NCI-H1436 (cell line): ENCODE measurements at regions not wholly inside any gene's neighbourhood (a gene's known extent, or its start where the extent isn't known, plus 50 kb on each side); places are given as distances from the start of the nearest gene placed in this dataset.
"Not testable (repeated sequence)": the region's sequence is repeated elsewhere in the genome, so short reads cannot be mapped to it uniquely, and the experiment has no call there.

Experiments used
- DNase-seq: peaks from one replicate; lab custom pipeline; 2025; lab: John Stamatoyannopoulos, UW

DNA sequence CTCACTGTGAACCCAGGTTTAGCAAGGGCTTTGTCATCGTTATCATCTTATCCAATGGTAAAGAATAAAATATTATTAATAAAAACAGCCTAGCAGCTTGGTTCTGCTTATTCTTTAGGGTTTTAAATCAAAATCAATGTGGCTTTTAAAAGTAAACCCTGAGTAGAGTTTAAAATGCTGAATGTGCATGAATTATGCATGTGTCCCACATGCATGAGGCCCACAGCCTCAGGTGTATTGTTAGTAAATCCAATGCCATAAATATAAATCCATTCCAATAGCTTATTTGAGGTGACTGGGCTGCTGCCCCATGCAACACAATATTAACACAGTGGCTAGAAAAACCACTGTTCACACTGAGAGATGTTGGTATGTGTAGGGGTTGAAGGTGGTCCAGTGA, 254.1 kb downstream of the HNMT start:
- no peak for DNase-seq

DNA sequence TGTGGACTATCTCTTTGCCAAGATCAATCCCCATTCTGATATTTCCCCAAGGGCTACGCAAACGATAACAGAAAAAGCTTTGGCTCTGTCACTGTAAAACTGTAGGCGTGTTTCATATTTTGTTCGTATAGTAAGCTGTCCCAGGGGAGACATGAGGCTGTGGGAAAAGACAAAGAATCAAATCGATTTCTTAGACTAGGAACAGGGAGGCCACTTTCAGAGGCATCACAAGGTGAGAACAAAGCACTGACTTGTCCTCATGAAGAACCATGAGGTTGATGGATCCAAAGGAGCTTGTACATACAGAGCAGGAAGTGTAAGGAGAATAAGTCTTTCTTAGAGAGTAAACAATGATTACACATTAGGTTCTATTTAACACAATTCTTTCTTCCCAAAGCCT, 255.7 kb downstream of the HNMT start:
- DNase-seq: peak; percentile 5

- no peak for DNase-seq
Measured at GRCh38 chr2:138221358-138221757, 257.1 kb downstream of the HNMT start.

- no peak for DNase-seq
Measured at GRCh38 chr2:138223319-138223718, 259.0 kb downstream of the HNMT start.

DNA sequence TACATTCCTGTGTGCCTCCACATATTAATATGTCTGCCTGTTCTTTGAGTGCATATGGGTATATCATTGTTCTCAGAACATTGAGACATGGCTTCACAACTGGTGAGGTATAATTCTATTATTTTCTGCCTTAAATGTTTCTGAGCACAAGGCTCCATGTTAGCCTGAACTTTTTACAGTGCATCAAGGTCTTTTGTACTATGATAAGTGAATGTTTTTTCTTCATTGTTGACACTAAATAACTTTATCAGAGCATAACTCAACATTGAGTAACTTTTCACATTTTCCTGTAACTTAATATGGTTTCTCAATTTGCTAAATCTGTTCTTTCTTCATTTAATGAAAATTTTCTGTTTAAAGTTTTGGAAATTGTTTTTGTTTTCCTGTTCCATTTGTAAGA, 262.9 kb downstream of the HNMT start:
- no peak for DNase-seq

- DNase-seq: no peak
Measured at GRCh38 chr2:138228101-138228500, 263.8 kb downstream of the HNMT start.

DNA sequence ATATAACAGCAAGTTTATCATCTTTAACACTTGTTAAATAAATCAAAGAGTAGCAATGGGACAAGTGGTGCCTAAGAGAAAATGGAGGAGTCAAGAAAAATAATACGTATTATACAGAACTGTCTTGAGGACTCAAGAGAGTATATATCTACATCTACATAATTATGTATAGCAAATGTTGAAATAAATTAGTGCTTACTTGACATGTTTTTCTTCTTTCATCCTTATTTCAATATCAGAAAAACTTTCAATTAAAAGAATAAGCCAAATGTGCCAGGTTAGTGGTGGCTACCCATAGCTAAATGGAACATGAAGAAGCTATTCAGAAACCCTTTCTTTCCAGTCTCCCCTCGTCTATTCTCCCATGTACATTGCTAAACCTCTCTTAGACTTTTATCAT, 267.3 kb upstream of the SPOPL start:
- DNase-seq: no peak

- no peak for DNase-seq
Measured at GRCh38 chr2:138235041-138235440, 266.5 kb upstream of the SPOPL start.

GRCh38 chr2:138236142-138236541, 265.4 kb upstream of the SPOPL start:
- no peak for DNase-seq

- no peak for DNase-seq
Measured at GRCh38 chr2:138237667-138238384, 263.7 kb upstream of the SPOPL start.

DNA sequence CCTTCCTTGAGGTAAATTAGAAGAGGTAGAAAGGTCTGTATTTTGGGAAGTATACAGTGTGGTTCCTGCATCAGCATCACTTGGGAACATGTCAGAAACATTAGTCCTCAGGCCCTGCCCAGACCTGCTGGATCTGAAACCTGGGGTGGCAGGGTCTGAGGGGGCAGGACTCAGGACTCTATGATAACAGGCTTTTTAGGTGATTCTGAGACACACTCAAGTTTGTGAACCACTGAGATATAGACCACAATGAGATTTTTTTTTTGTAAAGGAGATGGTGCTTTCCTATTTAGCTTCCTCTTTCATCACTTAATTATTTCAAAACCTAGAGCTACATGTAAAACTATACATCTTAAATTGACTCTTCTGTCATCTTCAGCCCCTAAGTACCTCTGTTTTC, 262.7 kb upstream of the SPOPL start:
- DNase-seq: no peak

DNA sequence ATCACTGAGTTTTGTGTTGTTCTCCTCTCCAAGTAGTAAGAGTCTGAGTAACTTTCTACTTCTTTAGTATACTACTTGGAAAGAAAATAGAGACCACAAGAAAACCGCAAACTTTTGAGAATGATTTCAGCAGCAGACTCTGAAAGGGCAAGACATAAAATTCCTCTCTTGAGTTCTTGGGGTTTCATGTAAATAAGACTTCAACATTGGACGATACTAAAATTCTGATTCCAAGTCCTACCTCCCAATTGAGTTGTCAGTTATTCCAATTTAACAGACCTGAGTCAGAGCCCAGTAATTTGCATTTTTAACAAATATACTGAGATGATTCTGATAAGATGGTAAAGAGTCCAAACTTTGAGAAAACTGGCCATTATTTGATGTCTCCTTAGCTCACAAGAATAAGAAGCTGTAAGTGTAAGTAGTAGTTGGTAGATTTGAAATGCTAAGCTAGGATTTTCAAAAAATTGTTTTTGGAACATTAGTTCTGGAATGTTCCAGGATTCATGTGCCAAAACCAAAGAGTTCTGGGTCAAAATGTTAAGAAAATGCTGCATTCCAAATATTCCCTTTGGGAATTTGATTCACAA, 261.6 kb upstream of the SPOPL start:
- no peak for DNase-seq

GRCh38 chr2:138243372-138243771, 258.2 kb upstream of the SPOPL start:
- no peak for DNase-seq

GRCh38 chr2:138244501-138244925, 257.1 kb upstream of the SPOPL start:
- no peak for DNase-seq

DNA sequence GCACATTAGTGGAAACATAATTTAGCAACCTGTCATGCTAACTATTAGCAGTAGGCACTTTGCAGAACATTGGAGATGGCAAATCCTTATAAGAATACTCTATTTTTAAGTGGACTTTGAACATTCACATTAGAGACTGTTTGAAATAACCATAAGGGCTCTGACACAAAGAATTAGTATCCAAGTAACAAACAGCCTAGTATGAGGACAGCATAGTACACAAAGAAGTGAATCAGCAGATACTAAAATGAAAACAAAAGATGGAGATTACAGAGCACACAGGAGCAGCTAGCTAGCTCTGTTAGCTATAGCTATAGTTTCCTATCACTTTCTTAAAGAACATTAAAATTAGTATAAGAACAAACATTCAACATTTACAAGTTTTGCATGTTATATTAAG, 256.3 kb upstream of the SPOPL start:
- no peak for DNase-seq

GRCh38 chr2:138247302-138247701, 254.3 kb upstream of the SPOPL start:
- no peak for DNase-seq

GRCh38 chr2:138249207-138249606, 252.4 kb upstream of the SPOPL start:
- DNase-seq: no peak

- not testable (repeated sequence) for DNase-seq
Measured at GRCh38 chr2:138250843-138251320, 250.7 kb upstream of the SPOPL start.

DNA sequence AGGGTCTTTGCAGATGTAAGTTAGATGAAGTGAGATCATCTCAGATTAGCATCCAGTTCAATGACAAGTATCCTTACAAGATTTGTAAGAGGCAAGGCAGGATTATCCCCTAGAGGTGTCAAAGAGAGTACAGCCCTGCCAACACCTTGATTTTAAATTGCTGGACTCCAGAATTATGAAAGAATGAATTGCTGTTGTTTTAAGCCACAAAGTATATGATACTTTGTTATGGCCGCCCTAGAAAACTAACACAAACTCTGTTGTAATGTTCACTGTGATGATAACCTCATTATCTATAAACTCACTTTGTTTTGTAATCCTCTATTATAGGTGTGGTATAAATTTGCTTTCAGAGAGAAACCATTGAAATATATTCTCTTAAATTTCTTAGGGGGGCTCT, 249.0 kb upstream of the SPOPL start:
- DNase-seq: no peak

DNA sequence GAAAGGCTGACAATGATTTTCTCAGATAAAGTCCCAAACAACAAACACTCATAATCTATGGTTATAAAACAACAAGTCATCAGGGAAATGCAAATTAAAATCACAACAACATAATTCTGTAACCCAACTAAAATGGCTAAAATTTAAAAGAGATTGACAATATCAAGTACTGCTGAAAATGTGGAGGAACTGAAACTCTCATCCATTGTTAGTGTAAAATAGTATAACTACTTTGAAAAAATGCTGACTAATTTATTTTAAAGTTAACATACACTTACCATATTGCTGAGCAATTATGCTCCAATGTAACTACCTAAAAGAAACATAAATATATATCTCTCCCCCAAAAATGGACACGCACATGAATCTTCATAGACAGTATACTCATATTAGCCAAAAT, 245.9 kb upstream of the SPOPL start:
- no peak for DNase-seq

- no peak for DNase-seq
Measured at GRCh38 chr2:138267161-138267901, 234.2 kb upstream of the SPOPL start.

DNA sequence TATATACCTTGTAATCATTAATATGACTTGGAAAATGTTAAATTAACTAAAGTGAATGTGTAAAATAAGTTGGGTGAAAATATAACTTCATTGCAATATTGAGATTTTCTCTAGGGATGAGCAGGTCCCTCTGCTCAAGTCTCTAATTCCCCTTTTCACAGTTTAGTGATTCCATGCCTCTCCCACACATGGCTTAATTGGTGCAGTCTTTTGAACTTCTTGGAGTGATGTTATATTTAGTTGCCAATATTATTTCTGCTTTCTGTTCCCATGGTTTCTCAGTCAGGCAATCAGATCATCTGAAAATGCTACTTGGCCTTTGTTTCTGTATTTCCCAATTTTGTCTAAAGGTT, 233.7 kb upstream of the SPOPL start:
- no peak for DNase-seq

- no peak for DNase-seq
Measured at GRCh38 chr2:138269765-138270164, 231.8 kb upstream of the SPOPL start.
